Coronary artery (tissue), 2 donors: ENCODE measurements at regions not wholly inside any gene's neighbourhood (a gene's known extent, or its start where the extent isn't known, plus 50 kb on each side); places are given as distances from the start of the nearest gene placed in this dataset.

Experiments
- DNase-seq: peaks from one replicate; pipeline ENCODE4 v3.0.0-alpha.2; 2017; ENCODE audit warnings: low spot score
- H3K27ac ChIP-seq, 2 donors: fragments of 200-600 bp; sonication (generic); one replicate each; pipeline ENCODE4 v1.5.1; 2016 to 2019
- H3K4me3 ChIP-seq: fragments of 200-600 bp; sonication (generic); 2 replicates; pipeline ENCODE4 v1.5.1; 2016; ENCODE audit warnings: mild to moderate bottlenecking, moderate library complexity
- CTCF ChIP-seq: fragments of 200-600 bp; sonication (generic); IDR thresholded peaks from one replicate; pipeline ENCODE4 v1.5.1; 2019; ENCODE audit warnings: antibody characterized with exemption

GRCh38 chrX:5526191-5526590 lies 702.5 kb downstream of the NLGN4X start:
- TF ChIP-seq CTCF: no peak
- no peak for DNase-seq
- H3K4me3 ChIP-seq: no peak overlapping the region
- H3K27ac ChIP-seq: no peak overlapping the region

- no peak for TF ChIP-seq CTCF
- no peak for DNase-seq
- no peak overlapping the region for H3K4me3 ChIP-seq
- no peak overlapping the region for H3K27ac ChIP-seq
These were observed 737.7 kb downstream of the NLGN4X start for GRCh38 chrX:5490786-5491563.

- Histone ChIP-seq H3K27ac (no peak overlapping the region), H3K4me3 (no peak overlapping the region)
- TF ChIP-seq CTCF: no peak
- DNase-seq: no peak
These were observed 754.4 kb downstream of the NLGN4X start for GRCh38 chrX:5474282-5474681.

- no peak for DNase-seq
- no peak for TF ChIP-seq CTCF
- Histone ChIP-seq H3K4me3 (no peak overlapping the region), H3K27ac (no peak overlapping the region)
These were observed 770.3 kb downstream of the NLGN4X start for GRCh38 chrX:5458300-5458842.

GRCh38 chrX:5449323-5449722 lies 779.3 kb downstream of the NLGN4X start:
- TF ChIP-seq CTCF: no peak
- no peak for DNase-seq
- Histone ChIP-seq H3K4me3 (no peak overlapping the region), H3K27ac (no peak overlapping the region)

- H3K27ac ChIP-seq: no peak overlapping the region
- H3K4me3 ChIP-seq: no peak overlapping the region
- TF ChIP-seq CTCF: no peak
- DNase-seq: no peak
These were observed 796.8 kb downstream of the NLGN4X start for GRCh38 chrX:5431823-5432222.

- TF ChIP-seq CTCF: no peak
- H3K27ac ChIP-seq: no peak overlapping the region
- H3K4me3 ChIP-seq: no peak overlapping the region
- no peak for DNase-seq
These were observed 803.5 kb downstream of the NLGN4X start for GRCh38 chrX:5425119-5425518.
